HG02973 (cell line): ENCODE measurements at regions not wholly inside any gene's neighbourhood (a gene's known extent, or its start where the extent isn't known, plus 50 kb on each side); places are given as distances from the start of the nearest gene placed in this dataset.
"Not testable (repeated sequence)": the region's sequence is repeated elsewhere in the genome, so short reads cannot be mapped to it uniquely, and the experiment has no call there.

Experiments
- ATAC-seq: cut with Tn5 transposase; IDR thresholded peaks from one replicate; pipeline ENCODE4 v1.9.1; 2021; ENCODE audit warnings: moderate library complexity; ENCODE audit not compliant: unreplicated experiment

DNA sequence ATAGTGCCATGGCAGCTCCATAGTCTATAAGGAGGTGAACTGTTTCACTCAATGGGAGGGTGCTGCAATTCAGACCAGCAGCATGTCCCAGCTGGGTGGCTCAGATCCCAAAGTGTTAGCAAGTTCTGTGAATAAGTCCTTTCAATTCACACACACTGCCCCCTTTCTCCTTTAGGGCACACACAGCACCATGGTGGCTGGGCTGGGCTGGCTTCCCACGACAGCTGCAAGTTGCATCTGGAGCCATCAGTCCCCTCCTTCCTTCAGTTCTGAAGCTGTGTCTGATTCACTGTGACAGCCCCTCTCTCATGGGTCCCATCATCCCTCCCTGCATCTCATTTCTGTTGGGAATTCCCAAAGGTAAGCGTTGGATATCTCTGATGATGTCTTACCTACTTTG is 324.1 kb upstream of the NCAM1 start:
- no peak for ATAC-seq

GRCh38 chr11:112637876-112638275 is 323.3 kb upstream of the NCAM1 start:
- ATAC-seq: no peak

DNA sequence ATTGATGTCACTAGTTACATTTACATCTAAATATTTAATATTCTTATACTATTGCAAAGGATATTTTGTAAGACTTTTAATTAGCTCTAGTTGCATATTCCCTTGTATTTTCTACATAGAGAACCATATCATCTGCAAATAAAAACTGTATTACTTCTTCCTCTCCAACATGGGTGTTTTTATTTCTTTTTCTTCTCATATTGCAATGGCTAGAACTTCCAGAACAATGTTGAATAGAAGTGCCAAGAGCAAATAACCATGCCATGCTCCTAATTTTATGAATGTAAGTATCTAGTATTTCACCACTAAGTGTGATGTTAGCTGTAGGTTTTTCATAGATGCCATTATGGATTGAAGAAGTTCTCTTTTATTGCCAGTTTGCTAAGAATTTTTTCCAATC is 321.8 kb upstream of the NCAM1 start:
- no peak for ATAC-seq

DNA sequence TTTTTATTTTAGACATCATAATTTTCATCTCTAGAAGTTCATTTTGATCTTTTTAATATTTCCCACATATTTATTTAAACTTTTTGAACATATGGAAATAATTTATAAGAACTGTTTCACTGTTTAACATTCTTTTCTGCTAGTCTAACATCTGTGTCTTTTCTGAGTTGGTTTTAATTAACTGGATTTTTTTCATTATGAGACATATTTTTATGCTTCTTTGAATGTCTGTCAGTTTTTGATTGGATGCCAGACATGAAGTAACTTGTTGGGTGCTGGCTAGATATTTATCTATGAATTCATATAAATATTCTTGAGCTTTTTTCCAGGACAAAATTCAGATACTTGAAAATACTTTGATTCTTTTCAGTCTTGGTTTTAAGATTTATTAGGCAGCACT is 317.8 kb upstream of the NCAM1 start:
- no peak for ATAC-seq

DNA sequence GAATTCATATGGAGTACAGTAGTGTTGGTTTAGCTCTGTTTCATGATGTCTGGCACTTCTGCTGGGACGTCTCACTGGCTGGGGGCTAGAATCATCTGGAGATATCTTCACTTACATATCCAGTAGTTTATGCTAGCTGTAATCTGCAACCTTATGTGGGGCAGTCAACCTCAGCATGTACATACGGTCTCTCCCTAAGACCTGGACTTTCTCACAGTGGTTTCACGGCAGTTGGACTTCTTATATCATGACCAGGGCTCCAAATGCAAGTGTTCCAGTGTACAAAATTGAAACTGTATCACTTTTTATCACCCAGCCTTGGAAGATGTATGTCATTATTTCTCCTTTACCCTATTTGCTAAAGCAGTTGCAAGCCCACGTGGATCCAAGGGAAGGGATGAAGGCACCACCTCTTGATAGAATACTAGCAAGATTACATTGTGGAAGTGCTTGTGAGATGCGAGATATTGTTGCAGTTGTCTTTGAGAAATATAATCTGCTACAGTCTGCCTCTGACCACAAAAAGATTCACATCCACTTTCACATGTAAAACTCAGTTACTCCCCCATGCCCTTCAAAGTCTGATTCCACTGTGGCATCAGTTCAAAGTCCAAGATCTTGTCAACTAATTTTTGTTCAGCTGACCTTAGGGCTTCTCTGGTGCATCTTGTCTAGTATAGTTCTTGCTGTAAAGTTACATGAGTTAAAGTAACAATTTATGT is 316.6 kb upstream of the NCAM1 start:
- no peak for ATAC-seq

DNA sequence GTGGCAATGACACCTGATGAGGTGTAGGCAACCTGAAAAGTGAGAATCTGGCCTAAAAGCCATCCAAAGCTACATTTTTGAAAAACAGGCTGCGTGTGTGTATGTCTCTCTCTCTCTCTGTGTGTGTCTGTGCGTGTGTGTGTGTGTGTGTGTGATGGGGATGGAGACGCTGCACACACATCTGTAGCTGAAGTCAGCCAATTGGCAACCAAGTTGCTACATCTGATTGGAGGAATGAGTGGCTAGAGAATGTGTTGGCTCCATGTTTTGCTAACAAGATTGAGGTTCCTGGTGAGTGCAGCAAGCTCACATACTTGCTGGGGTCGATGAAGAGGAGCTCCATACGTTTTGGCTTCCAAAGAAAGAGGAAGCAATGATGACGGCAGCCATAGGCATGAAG is 311.4 kb upstream of the NCAM1 start:
- no peak for ATAC-seq

DNA sequence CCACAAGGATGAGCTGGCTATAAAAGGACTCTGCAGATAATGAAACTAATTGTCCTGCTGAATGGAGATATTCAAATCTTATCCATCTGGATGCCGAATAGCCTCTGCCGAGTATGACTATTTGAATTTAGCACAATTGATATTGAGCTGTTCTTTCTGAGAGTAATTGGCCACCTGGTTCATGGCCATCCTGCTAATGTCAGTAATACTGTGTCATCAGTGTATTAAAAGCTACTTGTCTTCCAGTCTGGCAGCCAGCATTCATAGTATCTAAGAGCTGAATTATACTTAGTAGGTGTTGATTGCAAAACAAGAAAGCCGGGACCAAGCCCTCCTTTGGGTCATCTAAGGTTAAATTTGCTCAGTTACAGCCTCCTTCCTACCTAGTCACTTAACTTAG is 310.7 kb upstream of the NCAM1 start:
- no peak for ATAC-seq

GRCh38 chr11:112651386-112651785 is 309.8 kb upstream of the NCAM1 start:
- no peak for ATAC-seq

DNA sequence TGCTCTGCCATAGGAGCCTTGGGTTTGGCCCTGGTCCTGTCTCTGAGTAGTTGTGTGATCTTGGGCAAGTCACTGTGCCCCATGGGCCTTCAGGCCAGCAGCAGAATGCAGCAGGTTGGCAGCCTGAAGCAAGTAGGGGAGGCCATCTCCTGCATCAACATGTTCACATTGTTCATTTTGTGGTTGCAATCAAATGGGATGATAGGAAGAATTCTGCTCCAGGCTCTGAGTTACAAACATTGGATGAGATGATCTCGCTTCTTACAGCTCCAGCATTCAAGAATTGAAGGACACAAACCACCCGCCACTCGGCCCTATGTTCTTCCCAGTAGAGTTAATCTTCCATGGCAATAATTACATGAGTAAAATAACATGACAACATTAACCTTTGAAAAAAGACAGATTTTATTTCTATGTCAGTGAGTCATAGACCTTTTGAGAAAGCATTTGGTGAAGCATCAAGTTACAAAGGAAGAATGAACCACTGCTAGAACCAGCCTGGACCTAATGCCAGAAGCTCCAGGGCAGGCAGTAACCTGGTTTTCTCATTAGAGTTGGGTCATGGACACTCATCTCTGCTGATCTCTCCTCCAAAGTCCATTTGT is 308.3 kb upstream of the NCAM1 start:
- ATAC-seq: no peak

DNA sequence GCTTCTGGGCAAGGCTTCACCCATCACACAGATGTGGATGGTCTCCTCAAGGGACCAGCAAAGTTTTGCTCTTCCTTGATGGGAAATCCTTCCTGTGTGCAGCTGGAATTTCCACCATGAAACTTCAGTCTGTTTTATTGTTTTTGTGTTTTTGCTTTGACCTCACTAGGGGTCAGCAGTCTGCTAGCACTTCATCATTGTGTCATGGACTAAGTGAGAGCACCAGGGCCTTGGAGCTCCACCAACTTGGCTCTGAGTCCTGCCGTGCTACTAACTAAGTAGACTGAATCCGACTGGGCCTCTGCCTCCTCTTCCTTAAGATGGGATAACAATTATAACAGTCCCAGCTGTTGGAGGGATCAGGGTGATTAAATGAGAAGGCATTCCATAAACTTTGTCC is 305.8 kb upstream of the NCAM1 start:
- ATAC-seq: no peak

GRCh38 chr11:112656772-112657428 is 304.3 kb upstream of the NCAM1 start:
- no peak for ATAC-seq

- ATAC-seq: no peak
These were observed 302.8 kb upstream of the NCAM1 start for GRCh38 chr11:112658431-112658878.

GRCh38 chr11:112661146-112661545 is 300.1 kb upstream of the NCAM1 start:
- no peak for ATAC-seq

DNA sequence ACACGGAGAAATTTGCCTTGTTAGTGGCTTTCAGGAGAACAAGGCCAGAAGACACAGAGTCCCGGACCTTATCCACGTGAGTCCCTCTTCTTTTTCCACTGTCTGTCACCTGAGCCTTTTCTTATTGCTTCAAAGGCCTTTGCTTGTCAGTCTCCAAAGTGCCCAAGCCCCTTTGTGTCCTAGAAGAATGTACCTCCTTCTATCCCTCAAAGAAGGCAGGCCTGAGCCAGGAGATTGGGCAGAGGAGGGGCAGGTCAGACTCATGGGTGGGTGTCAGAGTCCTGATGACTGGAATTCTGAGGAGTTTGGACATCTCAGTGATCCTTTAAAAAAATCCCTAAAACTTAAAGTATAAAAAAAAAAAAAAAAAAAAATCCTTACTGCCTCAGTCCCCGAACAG is 299.6 kb upstream of the NCAM1 start:
- no peak for ATAC-seq

- no peak for ATAC-seq
These were observed 298.7 kb upstream of the NCAM1 start for GRCh38 chr11:112662554-112662953.

DNA sequence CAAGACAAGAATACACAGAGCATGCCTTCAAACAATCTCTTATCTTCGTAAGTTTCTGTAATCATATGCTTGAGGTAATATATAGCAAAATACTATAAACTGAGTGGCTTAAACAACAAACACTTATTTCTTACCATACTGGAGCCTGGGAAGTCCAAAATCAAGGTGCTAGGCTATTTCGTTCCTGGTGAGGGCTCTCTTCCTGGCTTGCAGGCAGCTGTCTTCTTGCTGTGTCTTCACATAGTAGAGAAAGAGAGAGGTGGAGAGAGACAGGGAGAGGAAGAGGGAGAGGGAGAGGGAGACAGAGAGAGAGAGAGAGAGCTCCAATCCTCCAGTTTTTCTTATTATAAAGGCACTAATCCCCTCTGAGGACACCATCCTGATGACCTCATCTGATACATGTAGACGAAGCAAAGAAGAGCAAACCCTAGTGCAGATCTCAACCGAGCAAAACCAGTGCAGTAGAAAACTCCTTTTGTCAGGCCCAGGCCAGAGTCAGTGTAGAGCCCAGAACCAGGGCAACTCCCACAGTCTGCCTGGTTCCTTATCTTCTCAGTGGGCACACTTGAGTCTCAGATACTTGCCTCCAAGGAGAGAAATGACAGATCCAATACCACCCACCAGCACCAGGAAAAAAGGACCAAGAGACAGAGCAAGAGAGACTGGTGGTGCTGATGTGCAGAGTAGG is 297.1 kb upstream of the NCAM1 start:
- ATAC-seq: no peak

DNA sequence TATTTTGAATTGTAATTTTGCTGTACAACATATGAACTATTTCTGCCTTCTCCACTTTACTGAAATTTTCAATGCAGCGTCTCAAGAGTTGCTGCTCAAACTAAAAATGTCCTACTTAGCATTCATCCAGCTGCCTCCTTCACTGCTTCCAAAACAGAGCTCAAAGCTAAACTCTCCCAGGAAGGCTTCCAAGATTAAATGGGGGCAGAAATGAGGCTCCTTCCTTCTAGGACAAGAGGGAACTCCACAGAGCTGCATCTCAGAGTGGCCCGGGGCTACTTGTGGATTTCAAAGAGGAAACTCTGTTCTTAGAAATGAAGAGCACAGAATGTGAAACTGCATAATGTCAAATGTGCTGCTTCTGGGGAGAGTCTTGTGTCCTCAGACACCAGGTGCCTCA is 295.9 kb upstream of the NCAM1 start:
- no peak for ATAC-seq

GRCh38 chr11:112666253-112666652 is 295.0 kb upstream of the NCAM1 start:
- no peak for ATAC-seq

DNA sequence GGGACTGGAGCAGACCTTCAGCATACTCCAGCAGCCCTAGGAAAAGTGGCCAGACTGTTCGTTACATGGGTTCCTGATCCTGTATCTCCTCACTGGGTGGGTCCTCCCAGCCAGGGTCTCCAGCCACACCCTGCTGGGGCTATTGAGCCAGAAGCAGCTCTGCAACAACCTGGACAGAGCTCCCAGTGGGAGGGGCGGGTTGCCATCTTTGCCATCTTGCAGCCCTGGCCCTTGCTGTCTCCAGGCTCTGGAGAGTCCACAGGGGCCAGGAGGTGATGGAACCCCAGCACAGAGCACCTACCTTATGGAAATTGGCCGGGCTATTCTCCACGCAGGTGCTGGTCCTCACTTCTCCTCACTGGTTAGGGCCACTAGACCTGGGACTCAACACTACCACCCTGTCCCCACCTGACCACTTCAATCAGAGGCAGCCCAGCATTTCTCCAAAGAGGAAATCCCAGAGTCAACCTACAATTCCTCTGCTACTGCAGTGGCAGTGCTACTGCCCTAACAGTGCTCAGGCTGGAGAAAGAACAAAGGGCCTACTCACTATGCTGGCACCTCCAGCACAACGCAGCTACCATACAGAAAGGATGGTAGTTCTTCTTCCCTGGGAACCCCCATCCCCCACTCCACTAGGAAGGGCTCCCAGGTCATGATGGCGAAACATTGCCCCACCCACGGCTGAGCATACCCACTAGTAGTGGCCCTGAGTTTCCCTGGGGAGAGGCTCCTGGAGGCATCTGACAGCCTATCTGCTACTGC is 290.2 kb upstream of the NCAM1 start:
- ATAC-seq: no peak

DNA sequence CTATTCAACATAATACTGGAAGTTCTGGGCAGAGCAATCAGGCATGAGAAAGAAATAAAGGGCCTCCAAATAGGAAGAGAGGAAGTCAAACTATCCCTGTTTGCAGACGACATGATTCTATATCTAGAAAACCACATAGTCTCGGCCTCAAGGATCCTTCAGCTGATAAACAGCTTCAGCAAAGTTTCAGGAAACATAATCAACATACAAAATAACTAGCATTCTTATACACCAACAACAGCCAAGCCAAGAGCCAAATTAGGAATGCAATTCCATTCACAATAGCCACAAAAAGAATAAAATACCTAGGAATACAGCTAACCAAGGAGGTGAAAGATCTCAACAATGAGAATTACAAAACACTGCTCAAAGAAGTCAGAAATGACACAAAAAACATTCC is 287.8 kb upstream of the NCAM1 start:
- ATAC-seq: not testable (repeated sequence)

GRCh38 chr11:112685111-112685510 is 276.1 kb upstream of the NCAM1 start:
- ATAC-seq: no peak
